ENCODE measurements at regions not wholly inside any gene's neighbourhood (a gene's known extent, or its start where the extent isn't known, plus 50 kb on each side); places are given as distances from the start of the nearest gene placed in this dataset.

DNA sequence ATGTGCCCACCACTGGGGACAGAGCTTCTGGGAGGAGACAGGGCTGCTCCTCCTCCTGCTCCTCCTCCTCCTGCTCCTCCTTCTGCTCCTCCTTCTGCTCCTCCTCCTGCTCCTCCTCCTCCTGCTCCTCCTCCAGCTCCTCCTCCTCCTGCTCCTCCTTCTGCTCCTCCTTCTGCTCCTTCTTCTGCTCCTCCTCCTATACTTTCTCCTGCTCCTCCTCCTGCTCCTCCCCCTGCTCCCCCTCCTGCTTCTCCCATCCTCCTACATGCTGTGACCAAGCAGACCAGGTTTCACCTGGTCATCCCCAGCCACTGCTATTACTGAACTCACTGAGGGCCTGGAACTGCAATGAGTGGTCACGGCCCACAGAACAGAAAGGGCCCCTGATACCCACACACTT lies 154.0 kb upstream of the PPP2R2D start:
- no CpG with 5 or more reads among the region's 1 CpG for WGBS, 2 donors (ENCODE audit: low coverage in 1 of 2)
- no peak for TF ChIP-seq POLR2AphosphoS5 (IDR thresholded peaks at IDR 0.05)
- no peak for TF ChIP-seq POLR2A (IDR thresholded peaks at IDR 0.05)
- TF ChIP-seq CTCF (IDR thresholded peaks at IDR 0.05): no peak
- TF ChIP-seq EP300 (IDR thresholded peaks at IDR 0.05): no peak
- Histone ChIP-seq H3K4me1 (peaks cover 0 to 11% (median 0%) of the 10 kb centered on the region in 3 donors), H3K36me3 (no peaks in the 10 kb centered on the region), H3K4me3 (no peak overlapping the region), H3K9me3 (no peaks in the 10 kb centered on the region), H3K27ac (no peak overlapping the region), H3K27me3 (peaks cover 83% of the 10 kb centered on the region)
- no peak for ATAC-seq

DNA sequence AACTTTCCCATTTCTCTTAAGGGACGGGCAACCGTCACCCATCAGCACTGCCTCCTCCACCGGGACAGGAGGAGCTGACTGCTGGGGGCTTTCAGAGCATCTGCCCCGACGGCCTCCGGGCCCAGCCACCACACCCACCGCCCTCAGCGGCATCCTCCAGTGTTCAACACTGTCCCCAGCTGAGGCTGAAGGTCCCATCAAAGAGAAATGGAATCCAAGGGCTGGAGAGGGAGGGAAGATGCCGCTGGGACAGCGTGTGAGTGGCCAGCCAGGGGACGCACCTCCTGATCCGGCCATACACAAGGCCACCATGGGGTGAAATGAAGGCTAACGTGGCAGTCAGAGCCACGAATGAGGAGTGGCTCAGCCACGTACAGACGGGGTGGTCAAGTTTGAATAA lies 153.6 kb upstream of the PPP2R2D start:
- no peak for ATAC-seq
- H3K9me3 ChIP-seq: no peaks in the 10 kb centered on the region
- no peak overlapping the region for H3K27ac ChIP-seq
- peaks cover 81% of the 10 kb centered on the region for H3K27me3 ChIP-seq
- no peaks in the 10 kb centered on the region for H3K36me3 ChIP-seq
- TF ChIP-seq CTCF (IDR thresholded peaks at IDR 0.05): no peak
- no peak for TF ChIP-seq EP300 (IDR thresholded peaks at IDR 0.05)
- TF ChIP-seq POLR2AphosphoS5 (IDR thresholded peaks at IDR 0.05): no peak
- no peak for TF ChIP-seq POLR2A (IDR thresholded peaks at IDR 0.05)
- H3K4me3 ChIP-seq: no peak overlapping the region
- peaks cover 0 to 11% (median 0%) of the 10 kb centered on the region in 3 donors for H3K4me1 ChIP-seq
- WGBS, 2 donors (ENCODE audit: low coverage in 1 of 2): 81 to 100% methylated on average over 1 to 10 of the region's 16 CpGs

DNA sequence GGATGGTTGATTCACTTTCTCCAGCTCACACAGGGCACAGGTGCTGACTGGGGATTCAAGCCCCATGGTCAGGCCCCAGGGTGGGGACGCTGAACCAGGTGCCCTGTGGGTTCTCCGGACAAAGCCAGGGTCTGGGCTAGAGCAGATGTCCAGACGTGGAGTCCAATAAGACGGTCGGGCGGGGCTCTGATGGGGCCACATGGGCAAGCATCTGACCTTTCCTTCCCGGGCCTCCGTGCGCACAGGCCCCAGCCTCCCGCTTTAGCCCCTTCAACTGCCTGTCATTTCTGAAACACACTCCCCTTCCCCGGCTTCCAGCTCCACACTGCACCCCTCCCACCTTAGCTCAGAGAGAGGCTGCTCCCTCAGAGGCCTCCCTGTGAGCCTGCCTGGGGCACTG lies 153.0 kb upstream of the PPP2R2D start:
- peaks cover 0 to 11% (median 0%) of the 10 kb centered on the region in 3 donors for H3K4me1 ChIP-seq
- no CpG with 5 or more reads among the region's 11 CpGs for WGBS, 2 donors (ENCODE audit: low coverage in 1 of 2)
- no peak for ATAC-seq
- H3K27me3 ChIP-seq: peaks cover 75% of the 10 kb centered on the region
- TF ChIP-seq POLR2A (IDR thresholded peaks at IDR 0.05) (no peak), EP300 (IDR thresholded peaks at IDR 0.05) (no peak), CTCF (IDR thresholded peaks at IDR 0.05) (no peak), POLR2AphosphoS5 (IDR thresholded peaks at IDR 0.05) (no peak)
- no peaks in the 10 kb centered on the region for H3K36me3 ChIP-seq
- H3K4me3 ChIP-seq: no peak overlapping the region
- no peaks in the 10 kb centered on the region for H3K9me3 ChIP-seq
- H3K27ac ChIP-seq: no peak overlapping the region

DNA sequence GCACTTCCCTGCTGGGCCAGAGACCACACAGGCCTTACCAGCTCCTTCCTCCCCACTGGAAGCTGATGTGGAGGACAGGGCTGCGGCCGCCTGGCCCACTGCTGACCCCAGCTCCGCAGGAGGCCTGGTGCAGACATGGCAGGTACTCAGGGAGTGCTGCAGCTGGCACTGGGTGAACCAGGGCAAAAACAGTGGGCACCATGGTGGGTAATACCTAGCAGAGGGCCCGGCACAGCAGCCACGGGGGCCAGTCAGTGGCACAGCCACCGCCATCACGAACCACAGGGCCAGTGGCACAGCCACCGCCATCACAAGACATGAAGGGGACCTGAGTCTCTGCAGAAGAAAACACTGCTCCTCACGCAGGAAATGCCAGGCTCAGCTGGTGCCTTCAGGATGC lies 152.6 kb upstream of the PPP2R2D start:
- no peak overlapping the region for H3K4me3 ChIP-seq
- no peaks in the 10 kb centered on the region for H3K9me3 ChIP-seq
- no peak for ATAC-seq
- no CpG with 5 or more reads among the region's 9 CpGs for WGBS, 2 donors (ENCODE audit: low coverage in 1 of 2)
- TF ChIP-seq POLR2A (IDR thresholded peaks at IDR 0.05) (no peak), POLR2AphosphoS5 (IDR thresholded peaks at IDR 0.05) (no peak), EP300 (IDR thresholded peaks at IDR 0.05) (no peak), CTCF (IDR thresholded peaks at IDR 0.05) (no peak)
- peaks cover 0 to 10% (median 0%) of the 10 kb centered on the region in 3 donors for H3K4me1 ChIP-seq
- peaks cover 73% of the 10 kb centered on the region for H3K27me3 ChIP-seq
- H3K27ac ChIP-seq: no peak overlapping the region
- no peaks in the 10 kb centered on the region for H3K36me3 ChIP-seq

- no peak overlapping the region for H3K27ac ChIP-seq
- no peak overlapping the region for H3K4me3 ChIP-seq
- H3K4me1 ChIP-seq: peaks cover 0 to under 1% (median 0%) of the 10 kb centered on the region in 3 donors
- peaks cover 64% of the 10 kb centered on the region for H3K27me3 ChIP-seq
- no peaks in the 10 kb centered on the region for H3K36me3 ChIP-seq
- no CpG with 5 or more reads among the region's 40 CpGs for WGBS, 2 donors (ENCODE audit: low coverage in 1 of 2)
- no peaks in the 10 kb centered on the region for H3K9me3 ChIP-seq
- ATAC-seq: no peak
- TF ChIP-seq POLR2AphosphoS5 (IDR thresholded peaks at IDR 0.05) (no peak), CTCF (IDR thresholded peaks at IDR 0.05) (no peak), EP300 (IDR thresholded peaks at IDR 0.05) (no peak), POLR2A (IDR thresholded peaks at IDR 0.05) (no peak)
These were observed 151.7 kb upstream of the PPP2R2D start for GRCh38 chr10:131748831-131749766.

All from gastroesophageal sphincter (tissue), 4 donors.